Hematopoietic multipotent progenitor cell (in vitro differentiated cells): ENCODE measurements at regions not wholly inside any gene's neighbourhood (a gene's known extent, or its start where the extent isn't known, plus 50 kb on each side); places are given as distances from the start of the nearest gene placed in this dataset.
"Not testable (repeated sequence)": the region's sequence is repeated elsewhere in the genome, so short reads cannot be mapped to it uniquely, and the experiment has no call there.

Experiments used
- DNase-seq, 3 donors: peaks; one replicate each; pipeline ENCODE4 v3.0.0-alpha.2; 2011 to 2015; ENCODE audit warnings: low read depth in 2 of 3, low spot score in 2 of 3

GRCh38 chr12:75766263-75767160 lies 255.1 kb upstream of the KRR1 start:
- DNase-seq, result no peak

GRCh38 chr12:75765170-75766059 lies 254.0 kb upstream of the KRR1 start:
- DNase-seq, result no peak

- no peak for DNase-seq
Observed at GRCh38 chr12:75764091-75764841, 252.9 kb upstream of the KRR1 start.

- DNase-seq, result no peak
Observed at GRCh38 chr12:75760573-75761294, 249.3 kb upstream of the KRR1 start.

GRCh38 chr12:75759842-75760572 lies 248.6 kb upstream of the KRR1 start:
- no peak for DNase-seq

GRCh38 chr12:75759196-75759595 lies 247.8 kb upstream of the KRR1 start:
- no peak for DNase-seq

GRCh38 chr12:75756771-75757170 lies 245.4 kb upstream of the KRR1 start:
- DNase-seq, result no peak

- DNase-seq, result no peak
Observed at GRCh38 chr12:75756111-75756510, 244.7 kb upstream of the KRR1 start.

GRCh38 chr12:75754698-75755097 lies 243.3 kb upstream of the KRR1 start:
- no peak for DNase-seq

GRCh38 chr12:75754141-75754540 lies 242.7 kb upstream of the KRR1 start:
- no peak for DNase-seq

GRCh38 chr12:75751769-75752471 lies 240.5 kb upstream of the KRR1 start:
- no peak for DNase-seq

GRCh38 chr12:75750716-75751306 lies 239.4 kb upstream of the KRR1 start:
- no peak for DNase-seq

GRCh38 chr12:75748990-75749389 lies 237.6 kb upstream of the KRR1 start:
- DNase-seq, result not testable (repeated sequence)

GRCh38 chr12:75748136-75748535 lies 236.7 kb upstream of the KRR1 start:
- no peak for DNase-seq

GRCh38 chr12:75747572-75748021 lies 236.2 kb upstream of the KRR1 start:
- no peak for DNase-seq

- no peak for DNase-seq
Observed at GRCh38 chr12:75746621-75747020, 235.2 kb upstream of the KRR1 start.

- no peak for DNase-seq
Observed at GRCh38 chr12:75744607-75745256, 233.3 kb upstream of the KRR1 start.

GRCh38 chr12:75742961-75743360 lies 231.6 kb upstream of the KRR1 start:
- no peak for DNase-seq
